Stimulated activated CD8-positive, alpha-beta memory T cell treated with anti-CD3 and anti-CD28 coated beads, Interleukin-15, amount 100 ng/mL, for 24 hours (primary cell): ENCODE measurements at regions not wholly inside any gene's neighbourhood (a gene's known extent, or its start where the extent isn't known, plus 50 kb on each side); places are given as distances from the start of the nearest gene placed in this dataset.
"Not testable (repeated sequence)": the region's sequence is repeated elsewhere in the genome, so short reads cannot be mapped to it uniquely, and the experiment has no call there.

Source experiments
- DNase-seq: peaks from one replicate; pipeline ENCODE4 v3.0.0-alpha.2; 2020; ENCODE audit warnings: low read depth

- no peak for DNase-seq
Observed at GRCh38 chr15:21261965-21262850, 178.1 kb downstream of the POTEB3 start.

DNA sequence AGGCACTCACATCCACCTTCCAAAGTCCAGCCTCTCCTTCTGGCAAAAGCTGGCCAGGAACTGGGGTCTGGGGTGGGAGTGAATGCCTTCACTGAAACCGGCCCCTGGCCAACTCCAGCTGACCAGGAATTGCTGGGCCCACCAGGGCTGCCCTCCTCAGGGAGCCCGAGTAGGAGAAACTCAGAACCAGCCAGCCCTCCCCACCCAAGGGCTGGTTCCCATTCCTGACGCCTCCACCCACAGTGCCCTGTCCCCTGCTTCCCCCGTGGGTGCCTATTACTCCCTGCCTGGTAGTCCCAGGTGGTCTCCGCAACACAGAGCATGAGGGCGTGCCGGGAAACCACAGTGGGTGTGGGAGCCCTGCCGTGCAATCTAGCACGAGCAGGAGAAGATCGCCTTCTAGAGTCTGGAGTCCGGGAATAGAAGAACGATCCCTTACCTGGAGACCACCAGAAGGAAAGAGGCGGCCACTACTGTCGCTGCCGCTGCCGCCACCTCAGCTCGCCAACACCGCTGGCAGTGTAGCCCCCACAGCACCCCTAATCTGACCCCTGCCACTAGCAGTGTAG is 178.8 kb downstream of the POTEB3 start:
- no peak for DNase-seq

DNA sequence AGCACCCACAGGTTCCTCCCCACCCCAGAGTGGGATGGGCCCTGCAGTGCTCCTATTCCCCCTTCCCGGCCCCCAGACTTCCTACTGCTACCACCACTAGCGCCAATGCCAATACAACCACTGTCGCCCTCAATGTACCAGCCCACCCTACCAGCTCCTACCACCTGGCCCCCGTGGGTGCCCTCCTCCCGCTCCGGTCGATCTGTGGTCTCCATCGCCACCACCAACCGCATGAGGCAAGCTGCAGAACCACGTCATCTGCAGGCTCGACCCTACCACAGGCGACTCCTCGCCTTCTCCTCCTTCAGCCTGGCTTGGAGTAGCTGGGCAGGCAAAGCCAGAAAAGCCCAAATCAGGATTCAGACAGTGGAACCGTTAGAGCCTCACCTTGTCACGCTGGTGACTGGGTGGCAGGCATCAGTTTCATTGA is 179.3 kb downstream of the POTEB3 start:
- no peak for DNase-seq

- not testable (repeated sequence) for DNase-seq
Observed at GRCh38 chr15:21258635-21259034, 181.7 kb downstream of the POTEB3 start.

GRCh38 chr15:21249508-21250019 is 190.7 kb downstream of the POTEB3 start:
- DNase-seq, result not testable (repeated sequence)
